ENCODE measurements at regions not wholly inside any gene's neighbourhood (a gene's known extent, or its start where the extent isn't known, plus 50 kb on each side); places are given as distances from the start of the nearest gene placed in this dataset.

DNA sequence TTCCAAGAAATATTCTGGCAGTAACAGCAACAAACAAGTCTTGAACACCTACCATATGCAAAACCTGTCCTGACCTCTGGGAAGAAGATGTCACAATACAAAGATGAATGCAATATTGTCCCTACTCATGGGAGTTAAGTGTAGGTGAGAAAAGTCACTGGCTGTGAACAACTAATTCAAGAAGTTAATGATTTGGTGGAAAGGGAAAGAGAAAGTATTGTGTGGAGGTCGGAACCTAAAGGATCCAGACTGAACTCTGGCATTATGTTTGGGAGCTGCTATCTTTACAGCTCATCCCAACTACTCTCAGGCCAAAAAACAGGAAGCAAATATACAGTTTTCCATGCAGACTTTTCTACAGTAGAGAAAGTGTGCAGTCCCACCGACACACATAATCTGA lies 285.3 kb upstream of the PRDM1 start:
- TF ChIP-seq, protein P1, sequence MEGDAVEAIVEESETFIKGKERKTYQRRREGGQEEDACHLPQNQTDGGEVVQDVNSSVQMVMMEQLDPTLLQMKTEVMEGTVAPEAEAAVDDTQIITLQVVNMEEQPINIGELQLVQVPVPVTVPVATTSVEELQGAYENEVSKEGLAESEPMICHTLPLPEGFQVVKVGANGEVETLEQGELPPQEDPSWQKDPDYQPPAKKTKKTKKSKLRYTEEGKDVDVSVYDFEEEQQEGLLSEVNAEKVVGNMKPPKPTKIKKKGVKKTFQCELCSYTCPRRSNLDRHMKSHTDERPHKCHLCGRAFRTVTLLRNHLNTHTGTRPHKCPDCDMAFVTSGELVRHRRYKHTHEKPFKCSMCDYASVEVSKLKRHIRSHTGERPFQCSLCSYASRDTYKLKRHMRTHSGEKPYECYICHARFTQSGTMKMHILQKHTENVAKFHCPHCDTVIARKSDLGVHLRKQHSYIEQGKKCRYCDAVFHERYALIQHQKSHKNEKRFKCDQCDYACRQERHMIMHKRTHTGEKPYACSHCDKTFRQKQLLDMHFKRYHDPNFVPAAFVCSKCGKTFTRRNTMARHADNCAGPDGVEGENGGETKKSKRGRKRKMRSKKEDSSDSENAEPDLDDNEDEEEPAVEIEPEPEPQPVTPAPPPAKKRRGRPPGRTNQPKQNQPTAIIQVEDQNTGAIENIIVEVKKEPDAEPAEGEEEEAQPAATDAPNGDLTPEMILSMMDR (IDR thresholded peaks at IDR 0.05; ENCODE audit: insufficient read depth, low read depth, low read length) = no peak
- no peak for TF ChIP-seq EZH2 (IDR thresholded peaks at IDR 0.05; ENCODE audit: insufficient read depth, low read length)
